ENCODE measurements at regions not wholly inside any gene's neighbourhood (a gene's known extent, or its start where the extent isn't known, plus 50 kb on each side); places are given as distances from the start of the nearest gene placed in this dataset.

DNA sequence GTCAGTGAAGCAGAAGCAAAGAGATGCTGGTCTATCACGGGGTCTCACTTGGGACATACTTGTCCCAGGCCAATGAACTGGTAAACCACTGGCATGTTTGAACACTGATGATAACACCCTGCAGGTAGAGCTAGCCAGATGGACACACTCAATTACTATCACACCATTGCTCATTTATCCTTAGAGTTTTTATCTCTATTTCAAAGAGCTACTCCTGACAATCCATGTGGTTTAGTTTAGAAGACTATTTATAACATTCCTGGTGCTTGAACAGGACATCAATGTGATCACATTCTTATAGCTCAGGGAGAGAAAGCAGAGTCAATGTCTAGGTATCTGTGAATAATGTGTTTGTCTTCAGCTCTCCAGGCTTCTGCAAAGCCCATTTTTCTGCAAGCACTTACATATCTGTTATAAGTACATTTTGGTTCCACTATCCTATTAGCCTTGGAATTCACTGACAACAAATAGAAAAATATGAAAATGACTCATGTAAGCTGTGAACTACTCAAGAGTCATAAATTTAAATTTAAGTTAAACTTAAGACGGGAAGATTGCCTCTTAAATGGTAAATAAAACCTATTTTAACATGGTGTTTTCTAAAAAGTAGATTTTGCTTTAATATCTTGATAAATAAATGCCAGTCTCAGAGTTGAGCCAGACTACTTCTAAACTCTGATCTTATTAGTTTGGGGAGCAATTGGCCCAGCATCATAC, 106.7 kb upstream of the MBL2 start:
- TF ChIP-seq, protein P1, sequence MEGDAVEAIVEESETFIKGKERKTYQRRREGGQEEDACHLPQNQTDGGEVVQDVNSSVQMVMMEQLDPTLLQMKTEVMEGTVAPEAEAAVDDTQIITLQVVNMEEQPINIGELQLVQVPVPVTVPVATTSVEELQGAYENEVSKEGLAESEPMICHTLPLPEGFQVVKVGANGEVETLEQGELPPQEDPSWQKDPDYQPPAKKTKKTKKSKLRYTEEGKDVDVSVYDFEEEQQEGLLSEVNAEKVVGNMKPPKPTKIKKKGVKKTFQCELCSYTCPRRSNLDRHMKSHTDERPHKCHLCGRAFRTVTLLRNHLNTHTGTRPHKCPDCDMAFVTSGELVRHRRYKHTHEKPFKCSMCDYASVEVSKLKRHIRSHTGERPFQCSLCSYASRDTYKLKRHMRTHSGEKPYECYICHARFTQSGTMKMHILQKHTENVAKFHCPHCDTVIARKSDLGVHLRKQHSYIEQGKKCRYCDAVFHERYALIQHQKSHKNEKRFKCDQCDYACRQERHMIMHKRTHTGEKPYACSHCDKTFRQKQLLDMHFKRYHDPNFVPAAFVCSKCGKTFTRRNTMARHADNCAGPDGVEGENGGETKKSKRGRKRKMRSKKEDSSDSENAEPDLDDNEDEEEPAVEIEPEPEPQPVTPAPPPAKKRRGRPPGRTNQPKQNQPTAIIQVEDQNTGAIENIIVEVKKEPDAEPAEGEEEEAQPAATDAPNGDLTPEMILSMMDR (conservative IDR thresholded peaks at IDR 0.05), result no peak
- TF ChIP-seq EZH2 (IDR thresholded peaks at IDR 0.05; ENCODE audit: low read depth), result no peak
